ENCODE measurements at regions not wholly inside any gene's neighbourhood (a gene's known extent, or its start where the extent isn't known, plus 50 kb on each side); places are given as distances from the start of the nearest gene placed in this dataset.

DNA sequence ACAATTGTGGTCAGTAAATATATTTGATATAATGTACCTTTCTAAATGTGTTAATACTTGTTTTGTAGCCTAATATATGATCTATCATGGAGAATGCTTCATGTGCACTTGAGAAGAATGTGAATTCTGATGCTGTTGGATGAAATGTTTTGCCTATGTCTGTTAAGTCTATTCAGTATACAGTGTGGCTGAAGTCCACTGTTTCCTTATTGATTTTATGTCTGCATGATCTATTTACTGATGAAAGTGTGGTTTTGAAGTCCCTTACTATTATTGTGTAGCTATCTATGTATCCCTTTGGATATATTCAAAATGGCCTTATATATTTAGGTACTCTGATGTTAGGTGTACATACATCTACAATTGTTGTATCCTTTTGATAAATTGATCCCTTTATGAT lies 515.8 kb upstream of the EPHA5 start:
- TF ChIP-seq, protein P1, sequence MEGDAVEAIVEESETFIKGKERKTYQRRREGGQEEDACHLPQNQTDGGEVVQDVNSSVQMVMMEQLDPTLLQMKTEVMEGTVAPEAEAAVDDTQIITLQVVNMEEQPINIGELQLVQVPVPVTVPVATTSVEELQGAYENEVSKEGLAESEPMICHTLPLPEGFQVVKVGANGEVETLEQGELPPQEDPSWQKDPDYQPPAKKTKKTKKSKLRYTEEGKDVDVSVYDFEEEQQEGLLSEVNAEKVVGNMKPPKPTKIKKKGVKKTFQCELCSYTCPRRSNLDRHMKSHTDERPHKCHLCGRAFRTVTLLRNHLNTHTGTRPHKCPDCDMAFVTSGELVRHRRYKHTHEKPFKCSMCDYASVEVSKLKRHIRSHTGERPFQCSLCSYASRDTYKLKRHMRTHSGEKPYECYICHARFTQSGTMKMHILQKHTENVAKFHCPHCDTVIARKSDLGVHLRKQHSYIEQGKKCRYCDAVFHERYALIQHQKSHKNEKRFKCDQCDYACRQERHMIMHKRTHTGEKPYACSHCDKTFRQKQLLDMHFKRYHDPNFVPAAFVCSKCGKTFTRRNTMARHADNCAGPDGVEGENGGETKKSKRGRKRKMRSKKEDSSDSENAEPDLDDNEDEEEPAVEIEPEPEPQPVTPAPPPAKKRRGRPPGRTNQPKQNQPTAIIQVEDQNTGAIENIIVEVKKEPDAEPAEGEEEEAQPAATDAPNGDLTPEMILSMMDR (conservative IDR thresholded peaks at IDR 0.05 in 1 of 2, IDR thresholded peaks at IDR 0.05 in 1 of 2; ENCODE audit: low read depth in 1 of 2, low read length in 2 of 2), result no peak
- TF ChIP-seq EZH2 (IDR thresholded peaks at IDR 0.05; ENCODE audit: low read length, missing control alignments), result no peak
